GM12874 (cell line): ENCODE measurements at regions not wholly inside any gene's neighbourhood (a gene's known extent, or its start where the extent isn't known, plus 50 kb on each side); places are given as distances from the start of the nearest gene placed in this dataset.

Source experiments
- CTCF ChIP-seq: IDR thresholded peaks from 2 replicates; pipeline ENCODE4 v1.5.1; 2011; ENCODE audit warnings: low read depth, mild to moderate bottlenecking, control low read depth, low read length, moderate library complexity; ENCODE audit not compliant: insufficient read depth

GRCh38 chr10:120260456-120260855 lies 196.6 kb upstream of the PLPP4 start:
- TF ChIP-seq CTCF: no peak

- no peak for TF ChIP-seq CTCF
Measured at GRCh38 chr10:120262857-120263547, 194.0 kb upstream of the PLPP4 start.

GRCh38 chr10:120266022-120266421 lies 191.0 kb upstream of the PLPP4 start:
- no peak for TF ChIP-seq CTCF

- TF ChIP-seq CTCF: no peak
Measured at GRCh38 chr10:120270906-120271305, 186.1 kb upstream of the PLPP4 start.

GRCh38 chr10:120271696-120272095 lies 185.3 kb upstream of the PLPP4 start:
- no peak for TF ChIP-seq CTCF

GRCh38 chr10:120272350-120272749 lies 184.7 kb upstream of the PLPP4 start:
- no peak for TF ChIP-seq CTCF

GRCh38 chr10:120278069-120278468 lies 179.0 kb upstream of the PLPP4 start:
- no peak for TF ChIP-seq CTCF
